ENCODE measurements at regions not wholly inside any gene's neighbourhood (a gene's known extent, or its start where the extent isn't known, plus 50 kb on each side); places are given as distances from the start of the nearest gene placed in this dataset.
"Not testable (repeated sequence)": the region's sequence is repeated elsewhere in the genome, so short reads cannot be mapped to it uniquely, and the experiment has no call there.

DNA sequence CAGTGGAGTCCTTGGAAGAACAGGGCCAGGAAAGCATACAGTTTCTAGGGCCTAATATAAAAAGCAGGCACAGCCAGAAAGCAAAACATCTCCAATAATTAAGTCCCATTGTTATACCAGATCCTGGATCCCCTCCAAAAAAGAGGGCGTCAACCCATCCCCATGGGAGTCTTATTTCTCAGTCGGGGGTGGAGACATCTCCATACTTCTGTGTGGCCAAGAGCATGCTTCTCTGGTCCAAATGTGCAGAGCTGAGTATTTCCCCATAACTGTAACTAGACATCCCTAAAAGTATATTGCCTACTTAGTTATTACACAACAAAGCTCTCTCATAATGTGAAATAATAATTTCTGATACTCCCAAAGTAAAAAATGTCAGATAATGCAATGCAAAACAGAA is 104.2 kb upstream of the SOX13 start:
- Mint-ChIP-seq H3K36me3 (ENCODE audit: low read depth) (no peaks in the 10 kb centered on the region), H3K4me3 (no peak overlapping the region), H3K4me1 (no peaks in the 10 kb centered on the region), H3K9me3 (peaks cover 16% of the 10 kb centered on the region), H3K27ac (no peak overlapping the region), H3K27me3 (no peaks in the 10 kb centered on the region)
- CTCF ChIA-PET: interaction anchor here (0.7 to 0.9 kb wide), 2 partner anchors 29 to 55 kb away, joined by 3 read pairs; no protein-coding TSS in a partner anchor
- POLR2A ChIA-PET: no interaction called here
- DNase-seq: no peak

DNA sequence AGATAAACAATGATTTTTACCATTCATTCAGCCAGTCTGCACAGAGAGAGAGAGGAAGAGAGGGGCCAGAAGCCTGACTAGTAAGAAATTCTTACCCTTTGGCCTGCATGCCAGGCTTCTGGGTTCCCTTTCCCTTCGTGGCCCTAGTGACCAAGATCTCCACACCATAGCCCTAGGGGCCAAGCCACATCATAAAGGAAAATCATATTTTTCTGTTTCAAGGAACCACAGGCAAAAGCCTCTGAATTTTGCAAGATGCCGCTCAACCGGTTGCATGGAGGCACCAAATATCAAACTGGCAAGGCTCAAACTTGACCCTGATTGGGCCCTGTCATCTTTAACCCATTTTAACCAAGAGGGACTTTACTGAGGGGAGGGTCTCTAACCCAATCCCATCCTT is 103.1 kb upstream of the SOX13 start:
- H3K4me3 Mint-ChIP-seq: no peak overlapping the region
- H3K36me3 Mint-ChIP-seq (ENCODE audit: low read depth): no peaks in the 10 kb centered on the region
- H3K4me1 Mint-ChIP-seq: no peaks in the 10 kb centered on the region
- no peak overlapping the region for H3K27ac Mint-ChIP-seq
- H3K27me3 Mint-ChIP-seq: peaks cover 2% of the 10 kb centered on the region
- DNase-seq: no peak
- ChIA-PET POLR2A (no interaction called here), CTCF (no interaction called here)
- peaks cover 19% of the 10 kb centered on the region for H3K9me3 Mint-ChIP-seq

DNA sequence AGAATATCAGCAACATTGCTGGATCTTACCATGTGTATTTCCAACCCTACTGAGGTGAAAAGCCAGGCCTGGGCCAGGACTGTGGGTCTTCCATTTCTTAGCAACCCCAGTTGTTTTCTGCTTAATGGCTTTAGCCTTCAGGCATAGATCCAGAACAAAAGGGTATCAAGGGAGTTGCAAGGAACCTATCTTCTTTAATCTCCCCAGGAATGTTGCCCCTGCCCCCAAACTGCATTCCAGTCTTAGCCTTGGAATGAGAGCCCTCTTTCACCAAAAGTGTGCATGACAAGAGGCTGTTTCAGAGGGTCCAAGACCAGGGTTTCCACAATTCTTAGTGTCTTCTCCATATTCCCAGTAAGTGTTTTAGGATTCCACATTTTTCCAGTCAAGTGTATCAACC is 87.9 kb upstream of the SOX13 start:
- no peak for DNase-seq
- H3K4me1 Mint-ChIP-seq: peaks cover under 1% of the 10 kb centered on the region
- H3K36me3 Mint-ChIP-seq (ENCODE audit: low read depth): no peaks in the 10 kb centered on the region
- no peak overlapping the region for H3K4me3 Mint-ChIP-seq
- H3K27ac Mint-ChIP-seq: no peak overlapping the region
- CTCF ChIA-PET: no interaction called here
- POLR2A ChIA-PET: no interaction called here
- H3K27me3 Mint-ChIP-seq: peaks cover 9% of the 10 kb centered on the region
- no peaks in the 10 kb centered on the region for H3K9me3 Mint-ChIP-seq

DNA sequence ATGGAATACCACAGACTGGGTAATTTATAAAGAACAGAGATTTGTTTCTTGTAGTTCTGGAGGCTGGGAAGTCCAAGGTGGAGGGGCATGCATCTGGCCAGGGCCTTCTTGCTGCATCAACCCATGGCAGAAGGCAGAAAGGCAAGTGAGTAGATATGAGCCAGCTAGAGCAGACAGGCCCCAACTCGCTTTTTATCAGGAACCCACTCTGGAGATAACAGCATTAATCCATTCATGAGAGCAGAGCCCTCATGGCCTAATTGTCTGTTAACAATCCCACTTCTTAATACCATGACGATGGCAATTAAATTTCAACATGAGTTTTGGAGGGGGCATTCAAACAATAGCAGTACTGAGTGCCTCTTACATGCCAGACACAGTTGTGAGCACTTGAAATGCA is 87.2 kb upstream of the SOX13 start:
- H3K27ac Mint-ChIP-seq: no peak overlapping the region
- POLR2A ChIA-PET: no interaction called here
- H3K9me3 Mint-ChIP-seq: no peaks in the 10 kb centered on the region

DNA sequence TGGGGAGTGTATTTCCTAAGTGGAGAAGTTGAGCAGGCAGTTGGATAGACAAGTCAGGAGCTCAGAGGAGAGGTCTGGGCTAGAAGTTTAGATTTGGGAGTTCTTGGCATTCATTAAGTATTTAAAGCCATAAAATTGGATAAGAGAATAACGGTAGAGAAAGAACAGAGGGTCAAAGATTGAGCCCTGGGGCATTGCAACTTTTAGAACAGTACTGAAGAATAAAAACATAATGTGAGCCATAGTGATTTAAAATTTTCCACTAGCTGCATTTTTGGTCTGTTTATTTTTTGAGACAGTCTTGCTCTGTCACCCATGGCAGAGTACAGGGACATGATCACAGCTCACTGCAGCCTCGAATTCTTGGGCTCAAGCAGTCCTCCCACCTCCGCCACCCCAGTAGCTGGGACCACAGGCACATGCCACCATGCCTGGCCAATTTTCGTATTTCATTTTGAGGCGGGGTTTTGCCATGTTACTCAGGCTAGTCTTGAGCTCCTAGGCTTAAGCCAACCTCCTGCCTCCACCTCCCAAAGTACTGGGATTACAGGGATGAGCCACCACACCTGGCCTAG is 85.9 kb upstream of the SOX13 start:
- ChIA-PET CTCF (no interaction called here), POLR2A (no interaction called here)
- no peak for DNase-seq
- no peak overlapping the region for H3K27ac Mint-ChIP-seq
- H3K4me1 Mint-ChIP-seq: peaks cover 2% of the 10 kb centered on the region
- no peaks in the 10 kb centered on the region for H3K9me3 Mint-ChIP-seq
- H3K4me3 Mint-ChIP-seq: no peak overlapping the region
- H3K27me3 Mint-ChIP-seq: peaks cover 8% of the 10 kb centered on the region
- H3K36me3 Mint-ChIP-seq (ENCODE audit: low read depth): no peaks in the 10 kb centered on the region

More for the DNA sequence above, 87.2 kb upstream of the SOX13 start:
- CTCF ChIA-PET: no interaction called here
- Mint-ChIP-seq H3K4me3 (no peak overlapping the region), H3K36me3 (ENCODE audit: low read depth) (no peaks in the 10 kb centered on the region), H3K27me3 (peaks cover 9% of the 10 kb centered on the region), H3K4me1 (peaks cover 2% of the 10 kb centered on the region)
- DNase-seq: no peak

DNA sequence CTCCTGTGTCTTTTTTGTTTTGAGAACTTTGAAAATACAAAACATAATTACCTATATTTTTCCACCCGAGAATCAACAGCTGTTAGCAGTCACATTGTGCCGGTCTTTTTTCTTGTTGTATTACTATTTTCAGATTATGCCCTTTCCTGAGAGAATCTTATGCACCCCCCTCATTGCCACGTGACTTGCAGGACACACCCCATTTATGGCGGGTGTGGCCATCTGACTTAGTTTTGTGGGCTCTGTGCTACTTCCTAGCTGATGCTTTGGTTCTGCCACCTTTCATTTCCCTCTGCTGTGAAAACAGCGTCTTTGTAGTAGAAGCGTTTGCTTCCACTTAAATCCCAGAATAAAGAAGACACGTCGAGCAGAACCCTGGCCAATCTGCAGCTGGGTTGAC is 82.8 kb upstream of the SOX13 start:
- no peak overlapping the region for H3K4me3 Mint-ChIP-seq
- peaks cover 13% of the 10 kb centered on the region for H3K27me3 Mint-ChIP-seq
- no peaks in the 10 kb centered on the region for H3K36me3 Mint-ChIP-seq (ENCODE audit: low read depth)
- H3K9me3 Mint-ChIP-seq: no peaks in the 10 kb centered on the region
- ChIA-PET CTCF (no interaction called here), POLR2A (no interaction called here)
- no peak overlapping the region for H3K27ac Mint-ChIP-seq
- H3K4me1 Mint-ChIP-seq: peaks cover 2% of the 10 kb centered on the region
- no peak for DNase-seq

DNA sequence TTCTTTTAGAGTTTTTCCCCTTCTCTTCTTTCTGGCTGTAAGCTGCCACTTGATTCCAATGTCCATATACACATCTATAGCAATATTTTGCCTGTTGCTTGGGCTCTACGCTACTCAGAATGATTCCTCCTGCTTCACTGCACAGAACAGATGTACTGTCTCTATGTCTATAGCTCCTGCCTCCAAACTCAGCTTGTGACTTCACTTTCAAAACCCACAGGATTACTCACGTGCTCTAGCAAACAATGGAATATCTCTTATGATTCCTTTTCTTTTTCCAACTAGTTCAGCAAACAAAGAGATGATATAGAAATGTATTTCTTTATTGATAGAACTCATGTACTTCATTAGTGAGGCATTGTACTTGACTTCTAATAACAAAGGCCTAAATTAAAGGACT is 80.5 kb upstream of the SOX13 start:
- H3K4me3 Mint-ChIP-seq: no peak overlapping the region
- no peak overlapping the region for H3K27ac Mint-ChIP-seq
- peaks cover 2% of the 10 kb centered on the region for H3K4me1 Mint-ChIP-seq
- H3K9me3 Mint-ChIP-seq: no peaks in the 10 kb centered on the region
- H3K27me3 Mint-ChIP-seq: peaks cover 13% of the 10 kb centered on the region
- no peaks in the 10 kb centered on the region for H3K36me3 Mint-ChIP-seq (ENCODE audit: low read depth)
- POLR2A ChIA-PET: no interaction called here
- CTCF ChIA-PET: no interaction called here
- DNase-seq: no peak

DNA sequence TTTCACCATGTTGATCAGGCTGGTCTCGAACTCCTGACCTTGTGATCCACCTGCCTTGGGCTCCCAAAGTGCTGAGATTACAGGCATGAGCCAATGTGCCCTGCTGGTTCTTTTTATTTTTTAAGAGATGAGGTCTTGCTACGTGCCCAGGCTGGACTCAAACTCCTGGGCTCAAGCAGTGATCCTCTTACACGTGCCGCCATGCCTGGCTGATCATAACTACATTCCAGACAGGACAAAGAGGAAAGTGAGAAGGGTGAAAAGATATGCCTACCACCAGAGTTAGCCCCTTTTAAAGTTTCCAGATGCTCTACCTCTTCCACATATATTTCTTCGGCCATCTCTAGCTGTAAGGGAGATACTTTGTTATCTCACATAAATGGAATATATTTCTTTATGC is 79.7 kb upstream of the SOX13 start:
- Mint-ChIP-seq H3K27me3 (peaks cover 10% of the 10 kb centered on the region), H3K27ac (no peak overlapping the region), H3K4me3 (no peak overlapping the region), H3K9me3 (no peaks in the 10 kb centered on the region), H3K4me1 (peaks cover 2% of the 10 kb centered on the region), H3K36me3 (ENCODE audit: low read depth) (no peaks in the 10 kb centered on the region)
- ChIA-PET CTCF (no interaction called here), POLR2A (no interaction called here)
- no peak for DNase-seq

DNA sequence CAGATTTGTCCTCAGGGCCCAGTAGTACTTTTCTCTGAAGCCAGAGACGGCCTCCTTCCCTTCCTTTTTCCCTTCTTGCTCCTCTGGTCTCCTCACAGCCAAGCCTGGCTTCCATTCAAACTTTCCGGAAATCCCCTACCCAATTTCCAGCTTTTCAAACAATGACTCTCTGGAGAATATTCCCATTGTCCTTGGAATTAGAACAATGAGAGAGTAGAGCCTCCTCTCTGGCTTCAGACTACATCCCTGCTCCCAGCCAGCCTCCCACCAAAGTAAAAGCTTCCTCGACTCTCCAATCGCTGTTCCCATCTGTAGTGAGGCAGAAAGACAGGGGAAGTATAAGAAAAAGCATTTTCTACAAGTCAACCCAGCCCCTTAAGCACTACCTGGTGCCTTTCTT is 77.7 kb upstream of the SOX13 start:
- Mint-ChIP-seq H3K36me3 (ENCODE audit: low read depth) (peaks cover 1% of the 10 kb centered on the region), H3K4me3 (no peak overlapping the region), H3K4me1 (peaks cover 1% of the 10 kb centered on the region), H3K27ac (no peak overlapping the region), H3K27me3 (peaks cover 8% of the 10 kb centered on the region), H3K9me3 (peaks cover 3% of the 10 kb centered on the region)
- ChIA-PET POLR2A (no interaction called here), CTCF (no interaction called here)
- no peak for DNase-seq

DNA sequence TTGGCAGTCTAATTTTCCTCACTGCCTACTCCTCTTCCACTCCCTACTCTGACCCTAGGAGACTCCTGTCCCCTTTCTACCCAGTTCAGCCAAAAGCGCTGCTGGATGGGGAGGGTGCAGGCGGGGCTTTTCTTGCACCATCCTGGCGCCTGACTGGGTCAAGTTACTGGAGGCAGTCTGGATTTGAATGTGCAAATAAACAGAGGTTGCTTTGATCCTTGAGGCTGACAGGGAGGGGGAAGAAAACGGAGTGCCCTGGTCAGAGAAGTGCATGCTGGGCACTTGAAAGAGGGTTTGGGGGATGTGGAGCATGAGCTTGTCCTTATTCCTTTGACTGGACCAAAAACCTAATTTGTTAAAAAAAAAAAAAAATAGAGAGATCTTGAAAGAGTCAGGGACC is 76.8 kb upstream of the SOX13 start:
- ChIA-PET CTCF (no interaction called here), POLR2A (no interaction called here)
- H3K4me3 Mint-ChIP-seq: no peak overlapping the region

DNA sequence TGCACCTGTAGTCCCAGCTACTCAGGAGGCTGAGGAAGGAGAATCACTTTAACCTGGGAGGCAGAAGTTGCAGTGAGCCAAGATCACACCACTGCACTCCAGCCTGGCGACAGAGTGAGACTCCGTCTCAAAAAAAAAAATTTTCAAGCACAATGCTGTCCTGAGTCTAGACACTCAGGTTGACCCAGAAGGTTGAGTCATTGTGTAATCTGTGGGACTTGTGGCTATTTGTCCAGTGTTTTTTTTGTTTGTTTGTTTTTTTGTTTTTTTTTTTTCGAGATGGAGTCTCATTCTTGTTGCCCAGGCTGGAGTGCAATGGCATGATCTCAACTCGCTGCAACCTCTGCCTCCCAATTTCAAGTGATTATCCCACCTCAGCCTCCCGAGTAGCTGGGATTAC is 74.3 kb upstream of the SOX13 start:
- POLR2A ChIA-PET; H3K36me3 Mint-ChIP-seq (ENCODE audit: low read depth); H3K27ac Mint-ChIP-seq; H3K9me3 Mint-ChIP-seq; DNase-seq; H3K27me3 Mint-ChIP-seq; H3K4me1 Mint-ChIP-seq; H3K4me3 Mint-ChIP-seq: not testable (repeated sequence)
- CTCF ChIA-PET: interaction anchor here (0.7 to 0.8 kb wide), 2 partner anchors 20 to 365 kb away, joined by 3 read pairs; no protein-coding TSS in a partner anchor

More for the DNA sequence above, 76.8 kb upstream of the SOX13 start:
- peaks cover 7% of the 10 kb centered on the region for H3K27me3 Mint-ChIP-seq
- no peak overlapping the region for H3K27ac Mint-ChIP-seq
- peaks cover 6% of the 10 kb centered on the region for H3K36me3 Mint-ChIP-seq (ENCODE audit: low read depth)
- no peak for DNase-seq
- peaks cover 8% of the 10 kb centered on the region for H3K4me1 Mint-ChIP-seq
- H3K9me3 Mint-ChIP-seq: peaks cover 6% of the 10 kb centered on the region

DNA sequence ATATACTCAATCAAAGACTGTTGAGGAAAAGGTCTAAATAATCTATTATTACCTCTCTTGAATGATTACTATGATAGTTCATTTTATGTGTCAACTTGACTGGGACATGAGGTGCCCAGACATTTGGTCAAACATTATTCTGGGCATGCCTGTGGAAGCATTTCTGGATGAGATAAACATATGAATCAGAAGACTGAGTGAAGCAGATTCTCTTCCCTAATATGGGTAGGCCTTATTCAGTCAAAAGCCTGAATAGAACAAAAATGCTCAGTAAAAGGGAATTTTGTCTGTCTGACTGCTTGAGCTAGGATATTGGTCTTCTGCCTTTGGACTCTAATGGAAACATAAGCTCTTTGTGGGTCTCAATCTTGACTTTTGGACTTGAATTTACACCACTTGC is 73.3 kb upstream of the SOX13 start:
- DNase-seq: no peak
- peaks cover 6% of the 10 kb centered on the region for H3K9me3 Mint-ChIP-seq
- peaks cover 2% of the 10 kb centered on the region for H3K27me3 Mint-ChIP-seq
- peaks cover 10% of the 10 kb centered on the region for H3K4me1 Mint-ChIP-seq
- no peak overlapping the region for H3K4me3 Mint-ChIP-seq
- ChIA-PET CTCF (interaction anchor here (0.6 kb wide), 1 partner anchor 148 kb away, joined by 3 read pairs; no protein-coding TSS in a partner anchor), POLR2A (no interaction called here)
- no peak overlapping the region for H3K27ac Mint-ChIP-seq
- H3K36me3 Mint-ChIP-seq (ENCODE audit: low read depth): peaks cover 6% of the 10 kb centered on the region

DNA sequence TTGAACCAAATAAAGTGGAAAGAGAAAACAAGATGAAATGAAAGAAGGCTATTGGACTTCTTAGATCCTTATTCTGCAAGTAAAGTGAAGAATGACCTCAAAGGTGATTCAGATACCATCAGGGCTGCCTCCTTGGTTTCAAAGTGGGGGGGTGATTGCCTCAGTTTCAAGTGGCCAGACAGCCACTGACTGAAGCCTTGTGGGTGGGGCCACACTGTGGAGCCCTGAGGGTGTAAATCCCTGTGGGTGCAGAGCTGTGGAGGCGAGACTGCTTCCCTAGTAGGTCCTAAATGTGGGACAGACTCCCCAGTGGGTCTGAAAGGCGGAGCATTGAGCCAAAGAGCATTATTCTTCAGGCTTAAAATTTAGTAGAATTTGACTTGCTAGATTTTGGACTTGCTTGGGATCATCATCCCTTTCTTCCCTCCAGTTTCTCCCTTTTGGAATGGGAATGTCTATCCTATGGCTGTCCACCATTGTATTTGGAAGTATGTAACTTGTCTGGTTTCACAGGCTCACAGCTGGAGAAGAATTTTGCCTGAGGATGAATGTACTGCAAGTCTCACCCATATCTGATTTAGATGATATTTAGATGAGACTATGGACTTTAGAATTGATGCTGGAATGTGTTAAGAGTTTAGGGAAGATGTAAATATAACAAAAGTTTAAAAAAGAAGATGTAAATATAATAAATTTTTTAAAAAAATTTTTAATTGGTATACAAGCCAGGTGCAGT is 71.6 kb upstream of the SOX13 start:
- ChIA-PET POLR2A (no interaction called here), CTCF (interaction anchor here (0.7 kb wide), 1 partner anchor 90 kb away, joined by 3 read pairs; no protein-coding TSS in a partner anchor)
- peaks cover 10% of the 10 kb centered on the region for H3K4me1 Mint-ChIP-seq
- H3K4me3 Mint-ChIP-seq: no peak overlapping the region
- peaks cover 6% of the 10 kb centered on the region for H3K9me3 Mint-ChIP-seq
- DNase-seq: no peak
- H3K36me3 Mint-ChIP-seq (ENCODE audit: low read depth): peaks cover 6% of the 10 kb centered on the region
- H3K27me3 Mint-ChIP-seq: peaks cover 6% of the 10 kb centered on the region
- H3K27ac Mint-ChIP-seq: peak overlapping the region; percentile 52

DNA sequence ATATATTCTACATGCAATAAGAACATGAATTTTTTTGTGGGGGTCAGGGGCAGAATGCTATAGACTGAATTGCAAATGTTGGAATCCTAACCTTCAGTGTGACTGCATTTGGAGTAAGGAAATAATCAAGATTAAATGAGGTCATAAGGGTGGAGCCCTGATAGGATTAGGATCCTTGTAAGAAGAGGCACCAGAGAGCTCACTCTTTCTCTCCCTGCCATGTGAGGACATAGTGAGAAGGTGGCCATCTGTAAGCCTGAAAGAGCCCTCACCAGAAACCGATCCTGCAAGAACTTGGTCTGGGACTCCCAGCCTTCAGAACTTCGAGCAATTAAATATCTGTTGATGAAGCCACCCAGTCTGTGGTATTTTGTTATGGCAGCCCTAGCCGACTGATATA is 70.3 kb upstream of the SOX13 start:
- Mint-ChIP-seq H3K4me3 (no peak overlapping the region), H3K27ac (no peak overlapping the region), H3K4me1 (peaks cover 10% of the 10 kb centered on the region), H3K9me3 (peaks cover 6% of the 10 kb centered on the region), H3K36me3 (ENCODE audit: low read depth) (peaks cover 6% of the 10 kb centered on the region), H3K27me3 (peaks cover 9% of the 10 kb centered on the region)
- POLR2A ChIA-PET: no interaction called here
- no peak for DNase-seq
- CTCF ChIA-PET: no interaction called here
